ENCODE measurements at regions not wholly inside any gene's neighbourhood (a gene's known extent, or its start where the extent isn't known, plus 50 kb on each side); places are given as distances from the start of the nearest gene placed in this dataset.

DNA sequence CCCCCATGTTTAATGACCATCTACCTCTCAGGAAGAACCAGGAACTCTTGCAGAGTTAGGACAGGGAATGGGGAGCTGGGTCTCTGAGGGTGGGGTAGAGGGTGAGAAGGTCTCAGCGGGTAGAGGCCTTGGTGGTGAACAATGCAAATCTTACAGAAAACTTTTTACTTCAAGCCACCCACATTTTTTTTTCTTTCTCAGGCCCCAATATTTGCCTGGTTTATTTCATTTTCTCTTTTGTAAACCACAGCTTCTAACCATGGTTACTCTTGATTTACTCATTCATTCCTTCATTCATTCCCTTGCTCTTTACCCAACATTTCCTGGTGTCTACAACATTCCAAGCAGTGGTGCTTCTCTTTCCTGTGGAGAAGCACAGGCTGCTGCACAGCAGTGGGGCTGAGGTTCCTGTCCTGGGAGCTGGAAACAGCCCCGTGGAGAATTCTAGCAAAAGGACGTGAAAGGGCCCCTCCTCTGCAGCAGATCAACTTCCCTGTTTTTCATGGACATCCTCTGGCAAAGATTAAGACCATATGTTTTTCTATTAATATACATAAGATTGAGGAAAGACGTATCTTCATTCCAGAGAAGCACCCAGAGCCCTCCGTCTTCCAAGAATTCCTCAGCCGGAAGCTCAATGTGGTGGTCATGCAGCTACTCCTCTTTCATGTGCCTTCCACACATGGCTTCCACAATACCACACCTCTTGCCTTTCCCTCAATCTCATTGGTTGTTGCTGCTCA lies 224.4 kb upstream of the SESN3 start:
- intact Hi-C loops (cut with DNase I) = no loop called here
- Histone ChIP-seq H3K4me1 (peaks cover 29% of the 10 kb centered on the region), H3K4me3 (no peak overlapping the region)

DNA sequence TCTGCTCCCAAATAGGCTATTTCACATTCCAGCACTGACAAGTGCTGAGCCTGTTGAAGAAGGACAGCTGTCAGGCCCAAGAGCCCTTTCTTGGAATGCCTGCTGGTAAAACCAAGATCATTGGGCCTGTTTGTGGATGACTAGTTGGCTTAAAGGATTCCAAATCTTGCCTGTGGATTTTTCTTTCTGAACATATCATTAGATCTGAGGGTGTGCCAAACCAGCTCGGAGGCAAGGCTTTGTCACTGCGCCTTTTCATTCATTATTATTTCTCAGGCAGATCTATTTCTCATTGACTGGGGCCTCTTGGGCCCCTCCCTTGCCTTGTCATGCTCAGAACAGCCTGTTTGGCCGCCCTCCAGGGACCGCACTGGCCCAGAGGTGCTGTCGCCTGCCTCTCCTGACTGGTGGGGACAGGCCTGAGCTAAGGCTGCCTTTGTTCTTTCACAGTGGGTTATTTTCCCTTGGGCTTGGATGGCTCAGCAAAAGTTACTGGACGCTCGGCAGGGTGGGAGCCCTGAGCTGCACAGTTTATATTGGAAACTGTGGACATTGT lies 222.7 kb upstream of the SESN3 start:
- Histone ChIP-seq H3K36me3 (no peaks in the 10 kb centered on the region), H3K9me3 (no peaks in the 10 kb centered on the region), H3K27me3 (no peaks in the 10 kb centered on the region), H3K4me1 (peaks cover 18% of the 10 kb centered on the region), H3K4me3 (no peak overlapping the region), H3K27ac (no peak overlapping the region)
- intact Hi-C loops (cut with DNase I) = no loop called here
- DNase-seq (ENCODE audit: extremely low spot score in 2 of 2) = no peak
- TF ChIP-seq POLR2A (IDR thresholded peaks at IDR 0.05) (no peak), POLR2AphosphoS5 (IDR thresholded peaks at IDR 0.05; ENCODE audit: insufficient read depth in 1 of 2, low read depth in 1 of 2) (peak in 1 of 2 donors; percentile 19)

More for the DNA sequence above, 224.4 kb upstream of the SESN3 start:
- no peaks in the 10 kb centered on the region for H3K36me3 ChIP-seq
- no peaks in the 10 kb centered on the region for H3K9me3 ChIP-seq
- no peaks in the 10 kb centered on the region for H3K27me3 ChIP-seq
- no peak for TF ChIP-seq POLR2A (IDR thresholded peaks at IDR 0.05)
- H3K27ac ChIP-seq = no peak overlapping the region
- DNase-seq (ENCODE audit: extremely low spot score in 2 of 2) = no peak

DNA sequence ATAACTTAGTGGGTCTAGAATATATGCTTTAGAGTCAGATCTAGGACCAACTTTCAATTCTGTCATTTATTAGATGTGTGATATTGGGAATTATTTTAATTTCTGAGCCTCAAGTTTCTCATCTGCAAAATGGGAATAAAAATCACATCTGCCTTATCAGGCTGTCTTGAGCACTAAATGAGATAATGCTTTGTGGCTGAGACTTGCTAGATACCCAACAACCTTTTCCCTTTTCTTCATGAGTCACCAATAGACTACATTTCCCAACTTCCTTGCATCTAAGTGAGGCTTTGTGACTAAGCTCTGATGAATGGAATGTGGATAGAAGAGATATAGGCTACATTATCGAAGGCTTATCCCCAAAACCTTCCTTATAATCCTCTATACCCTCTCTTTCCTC lies 220.7 kb upstream of the SESN3 start:
- Histone ChIP-seq H3K9me3 (no peaks in the 10 kb centered on the region), H3K36me3 (no peaks in the 10 kb centered on the region), H3K27ac (no peak overlapping the region), H3K27me3 (no peaks in the 10 kb centered on the region), H3K4me3 (no peak overlapping the region), H3K4me1 (peaks cover 18% of the 10 kb centered on the region)
- intact Hi-C loops (cut with DNase I) = no loop called here
- DNase-seq (ENCODE audit: extremely low spot score in 2 of 2) = no peak
- TF ChIP-seq POLR2AphosphoS5 (IDR thresholded peaks at IDR 0.05; ENCODE audit: insufficient read depth in 1 of 2, low read depth in 1 of 2) (no peak), POLR2A (IDR thresholded peaks at IDR 0.05) (no peak)
- TF ChIP-seq, protein P1, sequence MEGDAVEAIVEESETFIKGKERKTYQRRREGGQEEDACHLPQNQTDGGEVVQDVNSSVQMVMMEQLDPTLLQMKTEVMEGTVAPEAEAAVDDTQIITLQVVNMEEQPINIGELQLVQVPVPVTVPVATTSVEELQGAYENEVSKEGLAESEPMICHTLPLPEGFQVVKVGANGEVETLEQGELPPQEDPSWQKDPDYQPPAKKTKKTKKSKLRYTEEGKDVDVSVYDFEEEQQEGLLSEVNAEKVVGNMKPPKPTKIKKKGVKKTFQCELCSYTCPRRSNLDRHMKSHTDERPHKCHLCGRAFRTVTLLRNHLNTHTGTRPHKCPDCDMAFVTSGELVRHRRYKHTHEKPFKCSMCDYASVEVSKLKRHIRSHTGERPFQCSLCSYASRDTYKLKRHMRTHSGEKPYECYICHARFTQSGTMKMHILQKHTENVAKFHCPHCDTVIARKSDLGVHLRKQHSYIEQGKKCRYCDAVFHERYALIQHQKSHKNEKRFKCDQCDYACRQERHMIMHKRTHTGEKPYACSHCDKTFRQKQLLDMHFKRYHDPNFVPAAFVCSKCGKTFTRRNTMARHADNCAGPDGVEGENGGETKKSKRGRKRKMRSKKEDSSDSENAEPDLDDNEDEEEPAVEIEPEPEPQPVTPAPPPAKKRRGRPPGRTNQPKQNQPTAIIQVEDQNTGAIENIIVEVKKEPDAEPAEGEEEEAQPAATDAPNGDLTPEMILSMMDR (IDR thresholded peaks at IDR 0.05) = no peak

DNA sequence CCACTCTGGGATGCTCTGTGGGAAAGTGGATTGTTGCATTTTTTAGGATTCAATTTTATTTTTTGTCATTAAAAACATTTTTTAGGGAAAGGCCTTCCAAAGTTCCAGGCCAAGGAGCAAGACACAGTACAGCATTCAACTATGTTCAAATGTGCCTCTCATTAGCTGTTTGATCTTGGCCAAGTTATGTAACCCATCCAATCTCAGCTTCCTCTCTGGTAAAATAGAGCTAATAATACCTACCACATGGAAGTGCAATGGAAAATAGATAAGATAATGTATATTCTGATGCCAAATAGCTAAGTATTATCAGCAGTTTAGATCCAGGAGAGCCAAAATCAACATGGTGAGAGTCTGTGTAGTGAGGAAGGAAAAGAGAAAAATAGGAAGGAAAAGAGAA lies 220.3 kb upstream of the SESN3 start:
- TF ChIP-seq POLR2AphosphoS5 (IDR thresholded peaks at IDR 0.05; ENCODE audit: insufficient read depth in 1 of 2, low read depth in 1 of 2) (no peak), POLR2A (IDR thresholded peaks at IDR 0.05) (no peak)
- TF ChIP-seq, protein P1 (IDR thresholded peaks at IDR 0.05) = no peak
- Histone ChIP-seq H3K9me3 (no peaks in the 10 kb centered on the region), H3K27me3 (no peaks in the 10 kb centered on the region), H3K4me3 (no peak overlapping the region), H3K36me3 (no peaks in the 10 kb centered on the region), H3K4me1 (peaks cover 18% of the 10 kb centered on the region), H3K27ac (no peak overlapping the region)
- no peak for DNase-seq (ENCODE audit: extremely low spot score in 2 of 2)
- intact Hi-C loops (cut with DNase I) = no loop called here

DNA sequence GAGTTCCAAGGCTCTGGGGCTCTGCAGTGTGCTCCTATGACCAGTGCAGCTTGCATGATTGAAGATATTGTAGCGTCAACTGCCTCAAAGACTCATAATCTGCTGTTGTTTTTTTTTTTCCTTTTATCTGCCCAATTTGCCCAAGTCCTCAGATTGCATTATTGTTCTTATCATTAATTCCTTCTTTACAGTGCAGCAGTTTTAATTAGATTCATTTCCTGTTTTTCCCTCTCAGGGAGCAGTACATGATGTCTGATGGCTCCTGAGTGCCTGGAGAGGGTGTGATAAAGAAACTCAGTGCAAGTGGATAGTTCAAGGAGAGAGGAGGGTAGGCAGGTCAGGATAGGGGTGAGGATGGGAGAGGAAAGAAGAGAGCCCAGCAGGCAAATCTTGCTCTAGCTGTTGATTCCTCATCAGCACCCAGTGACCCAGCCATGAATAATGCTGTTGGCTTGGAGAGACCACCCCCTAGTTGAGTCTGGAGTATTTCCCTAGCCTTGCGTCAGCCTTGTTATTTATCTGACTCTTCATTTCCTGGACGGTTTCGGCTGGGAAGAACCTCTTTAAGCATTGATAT lies 219.6 kb upstream of the SESN3 start:
- Histone ChIP-seq H3K36me3 (no peaks in the 10 kb centered on the region), H3K4me1 (peaks cover 18% of the 10 kb centered on the region), H3K4me3 (no peak overlapping the region), H3K27me3 (no peaks in the 10 kb centered on the region), H3K27ac (no peak overlapping the region), H3K9me3 (no peaks in the 10 kb centered on the region)
- TF ChIP-seq POLR2AphosphoS5 (IDR thresholded peaks at IDR 0.05; ENCODE audit: insufficient read depth in 1 of 2, low read depth in 1 of 2) (no peak), POLR2A (IDR thresholded peaks at IDR 0.05) (no peak)
- TF ChIP-seq, protein P1 (IDR thresholded peaks at IDR 0.05) = no peak
- DNase-seq (ENCODE audit: extremely low spot score in 2 of 2) = no peak
- intact Hi-C loops (cut with DNase I) = no loop called here
